Central memory CD8-positive, alpha-beta T cell (primary cell): ENCODE measurements at regions not wholly inside any gene's neighbourhood (a gene's known extent, or its start where the extent isn't known, plus 50 kb on each side); places are given as distances from the start of the nearest gene placed in this dataset.

Experiments
- ATAC-seq: fragments of 150-1000 bp; cut with Tn5 transposase; replicated peaks from 2 replicates; pipeline ENCODE4 v1.10.0; 2022; ENCODE audit warnings: mild to moderate bottlenecking, moderate FRiP score, moderate number of reproducible peaks; ENCODE audit not compliant: poor library complexity, severe bottlenecking; ENCODE audit errors: extremely low read depth
- DNase-seq, 2 donors: peaks; one replicate each; pipeline ENCODE4 v3.0.0; 2021; ENCODE audit warnings: low spot score in 2 of 2
- H3K27ac Mint-ChIP-seq: one replicate; pipeline ENCODE4 v1.8.0; 2022; ENCODE audit warnings: low read depth, mild to moderate bottlenecking, moderate library complexity, mixed read lengths
- H3K27me3 Mint-ChIP-seq: one replicate; pipeline ENCODE4 v1.8.0; 2022; ENCODE audit warnings: mixed read lengths
- H3K36me3 Mint-ChIP-seq: one replicate; pipeline ENCODE4 v1.8.0; 2022; ENCODE audit warnings: mild to moderate bottlenecking, moderate library complexity, mixed read lengths; ENCODE audit not compliant: insufficient read depth
- H3K4me1 Mint-ChIP-seq: one replicate; pipeline ENCODE4 v1.8.0; 2022; ENCODE audit warnings: mixed read lengths
- H3K4me3 Mint-ChIP-seq: one replicate; pipeline ENCODE4 v1.8.0; 2022; ENCODE audit warnings: mild to moderate bottlenecking, moderate library complexity, mixed read lengths
- H3K9me3 Mint-ChIP-seq: one replicate; pipeline ENCODE4 v1.8.0; 2022; ENCODE audit warnings: mixed read lengths

DNA sequence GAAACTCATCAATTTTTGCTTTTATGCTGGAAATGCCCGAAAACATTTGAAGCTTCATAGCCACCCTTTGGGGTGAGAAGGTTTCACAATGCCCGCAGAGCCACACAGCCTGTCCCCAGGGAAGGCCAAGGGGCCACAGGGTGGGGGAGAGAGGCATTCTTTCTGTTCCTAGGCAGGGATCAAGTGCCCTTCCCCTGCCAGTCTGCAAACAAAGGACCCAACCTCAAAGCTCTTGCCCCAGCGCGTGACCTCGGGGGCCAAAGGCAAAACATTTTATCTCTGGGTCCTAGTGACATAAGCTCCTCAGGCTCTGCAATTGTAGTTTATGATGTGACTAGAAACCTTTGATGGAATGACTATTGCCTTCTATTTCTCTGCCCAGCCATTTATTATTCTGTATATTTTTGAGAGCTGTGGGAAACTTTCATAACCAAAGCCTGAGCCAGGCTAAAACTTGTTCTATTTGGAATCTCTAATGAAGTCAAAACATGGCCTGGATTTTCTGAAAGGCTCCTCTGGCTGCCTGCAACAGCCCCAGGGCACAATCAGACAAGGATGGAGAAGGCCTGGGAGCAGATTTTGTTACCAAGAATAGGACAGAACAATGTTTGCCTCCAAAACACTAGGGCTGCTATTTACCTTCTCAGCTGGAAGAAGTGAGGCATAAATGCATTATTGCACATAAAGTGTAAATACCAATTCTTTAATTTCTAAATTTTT, 137.2 kb upstream of the KCTD1 start:
- no peak overlapping the region for H3K27ac Mint-ChIP-seq
- H3K4me1 Mint-ChIP-seq: no peaks in the 10 kb centered on the region
- no peak overlapping the region for H3K4me3 Mint-ChIP-seq
- ATAC-seq (no peak), DNase-seq (no peak)
- H3K36me3 Mint-ChIP-seq: no peaks in the 10 kb centered on the region
- peaks cover under 1% of the 10 kb centered on the region for H3K9me3 Mint-ChIP-seq
- peaks cover 9% of the 10 kb centered on the region for H3K27me3 Mint-ChIP-seq

- Mint-ChIP-seq H3K27ac (no peak overlapping the region), H3K27me3 (no peaks in the 10 kb centered on the region), H3K4me3 (no peak overlapping the region), H3K9me3 (no peaks in the 10 kb centered on the region), H3K4me1 (no peaks in the 10 kb centered on the region), H3K36me3 (no peaks in the 10 kb centered on the region)
- no peak for DNase-seq
- no peak for ATAC-seq
Observed at GRCh38 chr18:26677957-26678356, 129.6 kb upstream of the KCTD1 start.

- DNase-seq: no peak
- H3K9me3 Mint-ChIP-seq: no peaks in the 10 kb centered on the region
- peaks cover 53% of the 10 kb centered on the region for H3K27me3 Mint-ChIP-seq
- H3K27ac Mint-ChIP-seq: no peak overlapping the region
- no peaks in the 10 kb centered on the region for H3K36me3 Mint-ChIP-seq
- H3K4me3 Mint-ChIP-seq: no peak overlapping the region
- H3K4me1 Mint-ChIP-seq: no peaks in the 10 kb centered on the region
- no peak for ATAC-seq
Observed at GRCh38 chr18:26667046-26667445, 118.7 kb upstream of the KCTD1 start.

DNA sequence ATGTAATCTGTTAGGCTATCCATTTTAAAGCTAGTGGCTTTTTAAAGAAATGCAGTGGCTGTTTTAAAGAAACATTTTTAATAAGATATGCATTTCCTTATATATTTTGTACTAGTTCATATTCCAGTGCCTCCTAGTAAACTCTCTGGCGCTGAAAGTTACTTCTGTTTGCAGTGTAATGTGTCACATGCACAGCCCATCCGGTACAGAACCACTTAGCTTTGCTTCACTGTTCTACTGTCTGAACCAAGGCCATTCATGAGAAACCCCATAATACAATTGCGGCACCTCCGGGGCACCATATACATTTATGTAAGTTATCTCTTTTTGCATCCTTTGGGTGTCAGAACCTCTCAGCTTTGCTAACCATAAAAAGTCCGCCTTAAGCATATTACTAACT, 114.6 kb upstream of the KCTD1 start:
- peaks cover 3% of the 10 kb centered on the region for H3K36me3 Mint-ChIP-seq
- no peaks in the 10 kb centered on the region for H3K9me3 Mint-ChIP-seq
- H3K27me3 Mint-ChIP-seq: peaks cover 40% of the 10 kb centered on the region
- no peak for DNase-seq
- no peak overlapping the region for H3K4me3 Mint-ChIP-seq
- H3K4me1 Mint-ChIP-seq: no peaks in the 10 kb centered on the region
- ATAC-seq: no peak
- H3K27ac Mint-ChIP-seq: no peak overlapping the region

DNA sequence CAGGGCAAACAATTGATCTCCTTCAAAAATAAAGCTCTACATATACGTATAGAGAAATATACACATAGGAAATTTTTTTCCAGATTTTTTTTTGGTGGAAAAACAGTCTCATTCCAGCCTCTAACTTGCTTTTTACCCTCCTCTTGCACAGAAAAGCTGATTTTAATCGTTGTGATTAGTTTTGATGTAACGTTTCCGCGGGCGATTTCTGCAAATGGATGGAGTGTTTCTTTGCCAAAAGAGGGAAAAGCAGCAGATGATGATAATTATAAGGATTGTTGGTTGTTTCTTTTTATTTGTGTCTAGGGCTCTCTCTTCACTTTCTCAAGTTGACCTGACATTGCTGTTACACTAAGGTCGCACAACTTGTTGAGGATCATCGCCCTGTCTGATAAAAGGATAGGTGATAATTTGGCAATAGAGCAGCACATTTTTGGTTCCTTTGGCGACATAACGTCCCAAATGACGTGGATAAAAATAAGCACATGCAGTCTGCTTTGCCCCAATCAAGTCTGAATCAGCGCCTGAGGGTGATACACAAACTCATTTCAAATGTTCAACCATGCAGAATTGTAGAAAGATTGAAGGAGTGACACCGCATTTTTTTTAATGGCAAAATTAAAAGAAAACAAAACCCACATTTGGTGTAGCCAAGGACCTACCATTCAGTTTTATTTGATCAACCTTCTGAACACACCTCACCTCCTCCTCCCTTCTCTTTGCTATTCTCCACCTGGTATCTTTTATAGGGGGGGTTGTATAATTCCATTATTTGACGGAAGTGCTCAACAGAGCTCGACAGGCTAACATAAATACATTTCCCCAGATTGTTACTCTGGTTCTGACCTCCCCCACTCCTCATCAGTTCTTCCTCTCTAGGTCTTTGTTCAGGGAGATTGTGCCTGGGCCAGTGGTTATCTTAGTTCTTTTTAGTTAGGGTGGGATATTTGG, 109.6 kb upstream of the KCTD1 start:
- Mint-ChIP-seq H3K4me1 (peaks cover 6% of the 10 kb centered on the region), H3K27me3 (peaks cover 59% of the 10 kb centered on the region), H3K27ac (no peak overlapping the region), H3K9me3 (no peaks in the 10 kb centered on the region), H3K36me3 (peaks cover 3% of the 10 kb centered on the region), H3K4me3 (peak overlapping the region; percentile 59)
- ATAC-seq: no peak
- no peak for DNase-seq

- peaks cover 6% of the 10 kb centered on the region for H3K4me1 Mint-ChIP-seq
- peaks cover 67% of the 10 kb centered on the region for H3K27me3 Mint-ChIP-seq
- ATAC-seq (no peak), DNase-seq (no peak)
- H3K9me3 Mint-ChIP-seq: no peaks in the 10 kb centered on the region
- H3K4me3 Mint-ChIP-seq: peak overlapping the region; percentile 59
- no peak overlapping the region for H3K27ac Mint-ChIP-seq
- H3K36me3 Mint-ChIP-seq: peaks cover 3% of the 10 kb centered on the region
Observed at GRCh38 chr18:26656944-26657536, 108.7 kb upstream of the KCTD1 start.

- no peak overlapping the region for H3K4me3 Mint-ChIP-seq
- DNase-seq (no peak), ATAC-seq (no peak)
- peaks cover 73% of the 10 kb centered on the region for H3K27me3 Mint-ChIP-seq
- no peaks in the 10 kb centered on the region for H3K9me3 Mint-ChIP-seq
- no peak overlapping the region for H3K27ac Mint-ChIP-seq
- H3K36me3 Mint-ChIP-seq: peaks cover 3% of the 10 kb centered on the region
- H3K4me1 Mint-ChIP-seq: peaks cover 6% of the 10 kb centered on the region
Observed at GRCh38 chr18:26656431-26656943, 108.1 kb upstream of the KCTD1 start.

- DNase-seq: no peak
- Mint-ChIP-seq H3K36me3 (peaks cover 3% of the 10 kb centered on the region), H3K4me3 (no peak overlapping the region), H3K4me1 (peaks cover 6% of the 10 kb centered on the region), H3K27me3 (peaks cover 80% of the 10 kb centered on the region), H3K9me3 (no peaks in the 10 kb centered on the region), H3K27ac (no peak overlapping the region)
- ATAC-seq: no peak
Observed at GRCh38 chr18:26655525-26656430, 107.4 kb upstream of the KCTD1 start.

DNA sequence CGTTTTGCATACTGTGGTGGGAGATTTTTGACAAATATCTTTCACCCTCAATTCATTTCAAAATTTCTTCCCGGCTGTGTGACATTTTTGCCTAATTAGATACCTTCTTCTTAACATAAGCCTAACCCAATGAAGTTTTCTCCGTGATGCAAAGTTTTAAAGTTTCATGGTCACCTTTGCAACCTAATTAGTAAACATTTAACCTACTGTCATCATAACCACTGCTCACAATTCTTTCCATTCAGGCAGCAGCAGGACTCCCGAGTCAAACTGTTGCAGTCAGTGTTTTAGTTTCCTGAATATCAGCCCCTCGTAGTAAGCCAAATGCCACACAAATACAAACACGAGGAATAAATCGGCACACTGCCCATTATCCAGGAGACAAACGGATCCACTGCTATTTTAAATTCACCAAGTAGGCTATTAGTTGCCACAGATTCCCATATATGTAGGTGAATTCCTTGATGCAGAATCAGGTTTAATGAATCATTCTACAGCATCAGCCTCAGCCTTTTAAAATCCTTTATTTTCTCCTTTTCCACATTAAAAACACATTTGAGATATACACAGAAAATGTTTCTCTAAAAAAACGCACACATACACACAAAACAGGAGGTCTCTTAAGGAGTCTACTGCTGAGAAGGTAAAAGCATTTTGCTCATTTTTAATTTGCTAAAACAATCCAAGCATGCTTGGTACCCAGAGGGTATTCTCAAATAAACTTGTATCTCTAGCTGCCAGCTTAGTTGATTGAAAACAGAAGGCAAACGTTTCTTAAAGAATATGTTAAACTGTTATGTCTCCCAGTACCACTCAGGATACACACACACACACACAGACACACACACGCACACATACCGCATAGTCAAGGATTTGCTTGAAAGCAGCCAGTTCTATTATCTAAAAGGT, 106.5 kb upstream of the KCTD1 start:
- Mint-ChIP-seq H3K4me1 (peaks cover 6% of the 10 kb centered on the region), H3K36me3 (peaks cover 3% of the 10 kb centered on the region), H3K4me3 (no peak overlapping the region), H3K9me3 (no peaks in the 10 kb centered on the region), H3K27ac (no peak overlapping the region), H3K27me3 (peaks cover 89% of the 10 kb centered on the region)
- DNase-seq (no peak), ATAC-seq (no peak)

- H3K27me3 Mint-ChIP-seq: peaks cover 86% of the 10 kb centered on the region
- H3K27ac Mint-ChIP-seq: no peak overlapping the region
- H3K9me3 Mint-ChIP-seq: no peaks in the 10 kb centered on the region
- peaks cover 6% of the 10 kb centered on the region for H3K4me1 Mint-ChIP-seq
- DNase-seq (no peak), ATAC-seq (no peak)
- H3K36me3 Mint-ChIP-seq: peaks cover under 1% of the 10 kb centered on the region
- H3K4me3 Mint-ChIP-seq: no peak overlapping the region
Observed at GRCh38 chr18:26653943-26654615, 105.7 kb upstream of the KCTD1 start.

DNA sequence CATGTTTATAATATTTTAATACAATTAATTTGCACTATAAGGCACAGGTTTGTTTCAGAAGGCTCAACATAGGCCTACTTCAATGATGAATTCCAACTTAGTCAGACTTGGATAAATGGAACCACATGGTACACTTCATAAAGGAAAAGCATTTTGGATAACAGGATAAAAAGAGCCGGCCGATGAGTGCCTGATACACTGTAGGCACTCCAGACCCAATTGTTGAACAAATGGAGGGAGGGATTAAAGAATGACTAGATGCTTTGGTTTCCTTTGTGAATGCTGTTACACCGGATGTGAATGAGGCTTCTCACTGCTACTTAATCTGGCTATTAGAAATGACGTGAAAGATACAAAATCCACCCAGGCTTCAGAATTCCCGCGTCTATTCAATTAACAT, 104.1 kb upstream of the KCTD1 start:
- H3K27me3 Mint-ChIP-seq: peaks cover 70% of the 10 kb centered on the region
- H3K9me3 Mint-ChIP-seq: no peaks in the 10 kb centered on the region
- DNase-seq (no peak), ATAC-seq (no peak)
- H3K36me3 Mint-ChIP-seq: no peaks in the 10 kb centered on the region
- peaks cover 4% of the 10 kb centered on the region for H3K4me1 Mint-ChIP-seq
- no peak overlapping the region for H3K4me3 Mint-ChIP-seq
- no peak overlapping the region for H3K27ac Mint-ChIP-seq
